ENCODE measurements at regions not wholly inside any gene's neighbourhood (a gene's known extent, or its start where the extent isn't known, plus 50 kb on each side); places are given as distances from the start of the nearest gene placed in this dataset.

- TF ChIP-seq, protein P1, sequence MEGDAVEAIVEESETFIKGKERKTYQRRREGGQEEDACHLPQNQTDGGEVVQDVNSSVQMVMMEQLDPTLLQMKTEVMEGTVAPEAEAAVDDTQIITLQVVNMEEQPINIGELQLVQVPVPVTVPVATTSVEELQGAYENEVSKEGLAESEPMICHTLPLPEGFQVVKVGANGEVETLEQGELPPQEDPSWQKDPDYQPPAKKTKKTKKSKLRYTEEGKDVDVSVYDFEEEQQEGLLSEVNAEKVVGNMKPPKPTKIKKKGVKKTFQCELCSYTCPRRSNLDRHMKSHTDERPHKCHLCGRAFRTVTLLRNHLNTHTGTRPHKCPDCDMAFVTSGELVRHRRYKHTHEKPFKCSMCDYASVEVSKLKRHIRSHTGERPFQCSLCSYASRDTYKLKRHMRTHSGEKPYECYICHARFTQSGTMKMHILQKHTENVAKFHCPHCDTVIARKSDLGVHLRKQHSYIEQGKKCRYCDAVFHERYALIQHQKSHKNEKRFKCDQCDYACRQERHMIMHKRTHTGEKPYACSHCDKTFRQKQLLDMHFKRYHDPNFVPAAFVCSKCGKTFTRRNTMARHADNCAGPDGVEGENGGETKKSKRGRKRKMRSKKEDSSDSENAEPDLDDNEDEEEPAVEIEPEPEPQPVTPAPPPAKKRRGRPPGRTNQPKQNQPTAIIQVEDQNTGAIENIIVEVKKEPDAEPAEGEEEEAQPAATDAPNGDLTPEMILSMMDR (IDR thresholded peaks at IDR 0.05), result no peak
- TF ChIP-seq POLR2AphosphoS5 (IDR thresholded peaks at IDR 0.05) (no peak), EP300 (IDR thresholded peaks at IDR 0.05) (no peak), POLR2A (IDR thresholded peaks at IDR 0.05) (no peak)
These were observed 118.9 kb upstream of the UBL3 start for GRCh38 chr13:29969286-29969685.

All from upper lobe of left lung (tissue), 4 donors.